HG03565 (cell line): ENCODE measurements at regions not wholly inside any gene's neighbourhood (a gene's known extent, or its start where the extent isn't known, plus 50 kb on each side); places are given as distances from the start of the nearest gene placed in this dataset.
"Not testable (repeated sequence)": the region's sequence is repeated elsewhere in the genome, so short reads cannot be mapped to it uniquely, and the experiment has no call there.

Experiments
- ATAC-seq: cut with Tn5 transposase; IDR thresholded peaks from one replicate; pipeline ENCODE4 v1.9.1; 2021; ENCODE audit warnings: mild to moderate bottlenecking, moderate library complexity; ENCODE audit not compliant: unreplicated experiment

GRCh38 chr21:33974513-33975468, 59.2 kb upstream of the ATP5PO start:
- ATAC-seq: no peak

GRCh38 chr21:33973268-33973667, 57.7 kb upstream of the ATP5PO start:
- ATAC-seq: no peak

- ATAC-seq: no peak
These were observed 56.9 kb upstream of the ATP5PO start for GRCh38 chr21:33972539-33972938.

- no peak for ATAC-seq
These were observed 55.9 kb upstream of the ATP5PO start for GRCh38 chr21:33971492-33972013.

GRCh38 chr21:33969581-33969980, 54.0 kb upstream of the ATP5PO start:
- ATAC-seq: no peak

- no peak for ATAC-seq
These were observed 53.4 kb upstream of the ATP5PO start for GRCh38 chr21:33968995-33969348.

- ATAC-seq: no peak
These were observed 52.7 kb upstream of the ATP5PO start for GRCh38 chr21:33968080-33968994.

- no peak for ATAC-seq
These were observed 51.5 kb upstream of the ATP5PO start for GRCh38 chr21:33967086-33967571.

GRCh38 chr21:33966324-33966949, 50.8 kb upstream of the ATP5PO start:
- ATAC-seq: no peak

- not testable (repeated sequence) for ATAC-seq
These were observed 50.1 kb upstream of the ATP5PO start for GRCh38 chr21:33965662-33966061.
